OCI-M2 (cell line): ENCODE measurements at regions not wholly inside any gene's neighbourhood (a gene's known extent, or its start where the extent isn't known, plus 50 kb on each side); places are given as distances from the start of the nearest gene placed in this dataset.
"Not testable (repeated sequence)": the region's sequence is repeated elsewhere in the genome, so short reads cannot be mapped to it uniquely, and the experiment has no call there.

ENCODE experiments used
- DNase-seq: peaks from one replicate; lab custom pipeline; 2025; ENCODE audit not compliant: unreplicated experiment; lab: John Stamatoyannopoulos, UW

GRCh38 chr14:105941226-105942166 is 415.1 kb downstream of the TMEM121 start:
- DNase-seq = no peak

- DNase-seq = not testable (repeated sequence)
Measured at GRCh38 chr14:105942725-105943124, 416.3 kb downstream of the TMEM121 start.

GRCh38 chr14:105943973-105944602 is 417.7 kb downstream of the TMEM121 start:
- DNase-seq = no peak

- no peak for DNase-seq
Measured at GRCh38 chr14:105944632-105945610, 418.5 kb downstream of the TMEM121 start.

- DNase-seq = no peak
Measured at GRCh38 chr14:105945896-105946295, 419.5 kb downstream of the TMEM121 start.

- DNase-seq = no peak
Measured at GRCh38 chr14:105947599-105947998, 421.2 kb downstream of the TMEM121 start.

- not testable (repeated sequence) for DNase-seq
Measured at GRCh38 chr14:105948955-105949354, 422.6 kb downstream of the TMEM121 start.

- DNase-seq = not testable (repeated sequence)
Measured at GRCh38 chr14:105950364-105950892, 424.0 kb downstream of the TMEM121 start.

GRCh38 chr14:105951399-105951798 is 425.0 kb downstream of the TMEM121 start:
- no peak for DNase-seq

- no peak for DNase-seq
Measured at GRCh38 chr14:105952222-105952621, 425.8 kb downstream of the TMEM121 start.

- DNase-seq = no peak
Measured at GRCh38 chr14:105952826-105953225, 426.4 kb downstream of the TMEM121 start.

- DNase-seq = not testable (repeated sequence)
Measured at GRCh38 chr14:105961625-105962024, 435.2 kb downstream of the TMEM121 start.

GRCh38 chr14:105962532-105962931 is 436.1 kb downstream of the TMEM121 start:
- no peak for DNase-seq

- no peak for DNase-seq
Measured at GRCh38 chr14:105968291-105968690, 441.9 kb downstream of the TMEM121 start.

GRCh38 chr14:105969026-105969425 is 442.6 kb downstream of the TMEM121 start:
- DNase-seq = not testable (repeated sequence)

- DNase-seq = not testable (repeated sequence)
Measured at GRCh38 chr14:105970821-105971220, 444.4 kb downstream of the TMEM121 start.

GRCh38 chr14:105971593-105972500 is 445.5 kb downstream of the TMEM121 start:
- DNase-seq = no peak

- DNase-seq = no peak
Measured at GRCh38 chr14:105974902-105975301, 448.5 kb downstream of the TMEM121 start.

GRCh38 chr14:105978618-105979295 is 452.4 kb downstream of the TMEM121 start:
- no peak for DNase-seq
